ENCODE measurements at regions not wholly inside any gene's neighbourhood (a gene's known extent, or its start where the extent isn't known, plus 50 kb on each side); places are given as distances from the start of the nearest gene placed in this dataset.
"Not testable (repeated sequence)": the region's sequence is repeated elsewhere in the genome, so short reads cannot be mapped to it uniquely, and the experiment has no call there.

DNA sequence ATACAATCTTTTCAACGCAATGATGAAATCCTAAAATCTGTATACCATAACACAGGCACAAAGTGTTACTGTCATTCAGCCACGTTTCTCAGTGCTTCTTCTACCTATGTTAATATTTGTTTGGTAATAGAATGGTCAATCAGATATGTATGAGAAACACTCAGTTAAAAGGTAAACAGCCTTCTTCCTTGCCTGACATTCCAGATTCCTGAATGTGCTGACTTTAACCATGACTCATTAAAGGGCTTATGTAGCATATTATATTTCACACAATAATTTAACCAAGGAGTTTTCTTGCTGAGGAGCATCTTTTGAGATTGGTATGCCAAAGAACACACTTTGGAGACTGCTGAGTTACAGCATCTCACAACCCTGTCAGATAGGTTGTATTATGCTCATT lies 187.6 kb downstream of the CETN3 start:
- DNase-seq = no peak
- in situ Hi-C loops (cut with MboI; ENCODE audit: low pct_unique_long_range_greater_than_20kb, low sequenced_read_pairs) = no loop called here

DNA sequence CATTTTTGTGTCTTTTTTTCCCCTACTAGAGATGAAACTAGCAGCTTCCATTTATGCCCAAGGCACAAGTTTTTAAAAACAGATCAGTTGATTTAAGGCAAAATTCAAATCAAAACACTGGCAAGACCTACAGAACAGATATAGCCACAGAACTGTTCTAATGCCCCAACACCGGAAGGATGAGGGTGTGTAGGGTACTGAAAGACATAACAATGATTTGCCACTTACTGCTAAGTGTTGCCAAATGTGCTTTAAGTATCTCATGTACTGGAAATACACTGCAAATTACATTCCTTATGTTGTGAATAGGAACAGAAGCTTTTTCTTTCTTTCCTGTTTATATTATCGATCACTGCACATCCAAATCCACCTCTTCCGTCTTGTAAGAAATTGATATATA lies 189.0 kb downstream of the CETN3 start:
- no peak for DNase-seq
- in situ Hi-C loops (cut with MboI; ENCODE audit: low pct_unique_long_range_greater_than_20kb, low sequenced_read_pairs) = no loop called here

DNA sequence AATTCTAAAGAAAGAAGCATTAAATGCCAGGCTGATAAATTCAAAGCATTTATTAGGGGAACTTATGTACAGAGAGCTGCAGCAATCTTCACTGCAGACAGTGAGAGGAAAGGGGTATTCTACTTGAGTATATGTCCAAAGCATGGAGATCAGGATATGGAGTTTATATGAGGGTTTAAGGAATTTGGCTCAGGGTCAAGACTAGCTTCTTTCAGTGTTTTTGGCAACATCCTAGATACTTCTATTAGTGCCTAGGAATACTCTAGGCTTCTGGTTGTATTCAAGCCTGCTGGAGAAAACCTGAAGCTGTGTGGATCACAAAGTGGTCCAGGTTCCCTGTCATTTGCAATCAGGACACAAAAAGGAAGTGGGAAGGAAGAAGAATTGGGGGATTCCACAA lies 194.6 kb downstream of the CETN3 start:
- in situ Hi-C loops (cut with MboI; ENCODE audit: low pct_unique_long_range_greater_than_20kb, low sequenced_read_pairs) = no loop called here
- no peak for DNase-seq

DNA sequence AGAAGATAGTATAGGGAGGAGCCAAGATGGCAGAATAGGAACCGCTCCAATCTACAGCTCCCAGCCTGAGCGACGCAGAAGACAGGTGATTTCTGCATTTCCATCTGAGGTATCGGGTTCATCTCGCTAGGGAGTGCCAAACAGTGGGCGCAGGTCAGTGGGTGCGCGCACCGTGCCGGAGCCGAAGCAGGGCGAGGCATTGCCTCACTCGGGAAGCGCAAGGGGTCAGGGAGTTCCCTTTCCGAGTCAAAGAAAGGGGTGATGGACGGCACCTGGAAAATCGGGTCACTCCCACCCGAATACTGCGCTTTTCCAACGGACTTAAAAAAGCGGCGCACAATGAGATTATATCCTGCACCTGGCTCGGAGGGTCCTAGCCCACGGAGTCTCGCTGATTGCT lies 201.2 kb downstream of the CETN3 start:
- DNase-seq; in situ Hi-C loops (cut with MboI; ENCODE audit: low pct_unique_long_range_greater_than_20kb, low sequenced_read_pairs): not testable (repeated sequence)

DNA sequence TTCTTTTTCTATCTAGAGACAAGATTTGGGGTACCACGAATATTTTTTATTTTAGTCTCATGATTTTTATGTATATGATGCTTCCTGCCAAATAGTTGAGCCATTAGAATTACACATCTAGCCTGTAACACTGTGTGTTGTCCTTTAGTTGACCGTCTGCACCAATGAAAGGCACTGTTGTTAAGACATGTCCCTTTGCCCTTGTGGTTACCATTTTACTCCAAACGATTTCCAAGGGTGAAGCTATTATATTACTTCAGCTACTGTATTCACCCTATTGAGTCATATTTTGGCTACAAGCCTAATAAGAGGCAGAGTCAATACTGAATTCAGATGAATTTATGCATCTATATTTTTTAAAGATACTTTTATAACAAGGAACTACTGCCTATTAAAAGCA lies 207.6 kb downstream of the CETN3 start:
- in situ Hi-C loops (cut with MboI; ENCODE audit: low pct_unique_long_range_greater_than_20kb, low sequenced_read_pairs) = no loop called here
- no peak for DNase-seq

DNA sequence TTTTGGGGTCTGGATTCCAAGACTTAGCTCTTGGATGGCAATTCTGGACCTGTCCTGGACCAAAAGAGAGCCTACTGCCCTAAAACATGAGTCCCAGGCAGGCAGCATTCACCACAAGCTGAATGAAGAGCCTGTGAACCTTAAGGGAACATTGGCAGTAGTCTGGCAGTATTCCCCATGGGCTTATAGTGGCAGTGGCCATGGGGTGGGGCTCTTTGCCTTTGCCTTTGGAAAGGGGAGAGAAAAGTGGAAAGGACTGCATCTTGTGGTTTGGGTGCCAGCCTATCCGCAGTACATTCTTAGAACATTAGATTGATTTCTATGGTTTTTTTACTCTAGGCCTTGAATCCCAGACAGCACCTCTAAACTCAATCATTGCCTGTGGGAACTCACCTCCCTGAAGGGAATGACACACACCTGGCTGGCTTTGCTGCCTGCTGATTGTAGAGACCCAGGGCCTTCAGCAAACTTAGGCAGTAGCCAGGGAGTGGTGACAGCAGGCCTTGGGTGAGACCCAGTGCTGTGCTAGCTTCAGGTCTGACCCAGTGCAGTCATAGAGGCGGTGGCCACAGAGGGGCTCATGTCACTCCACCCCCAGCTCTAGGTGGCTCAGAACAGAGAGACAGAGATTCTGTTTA lies 216.3 kb downstream of the CETN3 start:
- in situ Hi-C loops (cut with MboI; ENCODE audit: low pct_unique_long_range_greater_than_20kb, low sequenced_read_pairs) = no loop called here

DNA sequence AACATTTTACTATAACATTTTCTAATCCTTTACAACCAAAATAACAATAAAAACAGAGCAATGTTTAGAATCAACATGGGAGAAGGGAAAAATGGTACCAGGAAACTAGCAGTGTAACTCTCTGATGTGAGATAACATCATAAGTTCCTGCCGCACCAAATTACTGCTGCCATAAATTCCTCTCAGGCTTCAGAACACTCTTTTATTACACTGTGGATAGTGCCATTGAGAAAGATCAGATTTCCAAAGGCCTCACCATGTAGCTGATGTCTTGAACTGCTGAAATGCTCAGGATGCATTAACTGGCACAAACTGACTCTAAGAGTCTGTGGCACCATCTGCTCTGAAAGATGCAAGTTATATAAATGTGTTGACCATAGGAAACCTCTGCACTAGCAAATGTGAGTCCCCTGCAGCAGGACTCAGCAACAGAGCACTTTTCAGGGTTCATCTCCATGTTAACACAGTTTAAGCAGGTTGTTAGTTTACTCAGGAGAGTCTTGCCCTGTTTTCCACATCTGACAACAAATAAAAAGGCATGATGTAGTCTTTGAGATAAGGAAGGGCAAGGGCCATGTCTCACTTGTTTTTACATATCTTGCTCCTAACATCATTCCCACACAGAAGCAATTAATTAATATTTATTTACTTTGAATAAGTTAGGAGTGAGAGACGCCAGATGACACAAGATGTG lies 218.1 kb downstream of the CETN3 start:
- in situ Hi-C loops (cut with MboI; ENCODE audit: low pct_unique_long_range_greater_than_20kb, low sequenced_read_pairs) = no loop called here
- DNase-seq = no peak

More for the DNA sequence above, 216.3 kb downstream of the CETN3 start:
- no peak for DNase-seq

DNA sequence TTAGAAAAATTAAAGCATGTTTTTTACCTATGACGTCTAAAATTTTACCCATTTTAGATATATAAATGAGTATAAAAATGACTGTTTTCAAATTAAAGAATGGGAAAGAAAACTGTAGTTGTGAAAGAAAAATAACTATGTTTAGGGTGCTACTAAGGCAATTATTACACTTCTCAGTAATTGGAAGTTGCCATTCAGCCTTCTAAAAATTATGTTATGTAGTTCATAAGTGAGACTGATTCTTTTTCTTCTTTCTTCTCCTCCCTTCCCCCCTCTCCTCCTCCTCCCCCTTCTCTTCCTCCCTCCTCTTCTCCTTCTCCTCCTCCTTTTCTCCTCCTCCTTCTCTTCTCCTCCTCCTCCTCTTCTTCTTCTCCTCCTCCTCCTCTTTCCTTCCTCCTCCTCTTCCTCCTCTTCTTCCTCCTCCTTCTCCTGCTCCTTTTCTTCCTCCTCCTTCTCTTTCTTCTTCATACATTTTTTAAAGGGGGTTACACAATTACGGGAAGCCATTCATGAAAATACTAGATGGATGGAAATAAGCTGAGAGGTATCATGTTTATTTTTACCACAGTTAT lies 223.6 kb downstream of the CETN3 start:
- in situ Hi-C loops (cut with MboI; ENCODE audit: low pct_unique_long_range_greater_than_20kb, low sequenced_read_pairs) = no loop called here
- DNase-seq = no peak

DNA sequence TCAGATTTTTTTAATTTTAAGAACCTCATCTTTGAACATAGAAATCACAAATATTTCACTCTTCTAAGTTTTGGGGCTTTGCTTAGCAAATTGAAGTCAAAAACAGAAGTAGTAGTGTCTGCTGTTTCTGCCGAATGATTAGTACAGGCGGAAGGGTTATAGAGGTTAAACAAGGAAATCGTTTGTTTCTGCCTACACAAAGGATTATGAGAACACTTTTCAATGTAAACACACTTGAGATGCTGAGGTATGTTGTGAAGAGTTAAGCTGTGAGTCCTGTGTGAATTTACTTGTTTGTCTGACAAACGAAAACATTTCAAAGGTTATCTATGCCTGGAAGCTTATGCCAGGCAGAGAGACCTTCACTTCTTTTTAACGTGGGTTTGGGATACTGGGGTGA lies 224.8 kb downstream of the CETN3 start:
- in situ Hi-C loops (cut with MboI; ENCODE audit: low pct_unique_long_range_greater_than_20kb, low sequenced_read_pairs) = no loop called here
- no peak for DNase-seq

DNA sequence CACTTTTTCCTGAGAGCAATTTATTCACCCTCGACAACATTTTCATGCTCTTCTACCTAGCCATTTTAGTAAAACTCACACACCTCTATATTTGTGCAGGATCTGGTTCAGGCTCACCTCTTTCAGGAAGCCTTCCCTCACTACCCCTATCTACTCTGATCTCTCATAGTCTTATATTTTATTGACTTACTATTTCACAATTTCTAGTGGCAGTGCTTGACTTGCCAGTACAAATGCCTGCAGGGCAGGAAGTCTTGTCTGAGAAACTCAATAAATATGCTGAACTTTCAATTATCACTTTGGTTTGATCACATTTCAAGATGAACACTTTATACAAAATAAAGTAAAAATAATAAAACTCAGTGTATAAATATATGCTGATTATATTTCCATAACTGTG lies 226.8 kb downstream of the CETN3 start:
- in situ Hi-C loops (cut with MboI; ENCODE audit: low pct_unique_long_range_greater_than_20kb, low sequenced_read_pairs) = no loop called here
- DNase-seq = no peak

DNA sequence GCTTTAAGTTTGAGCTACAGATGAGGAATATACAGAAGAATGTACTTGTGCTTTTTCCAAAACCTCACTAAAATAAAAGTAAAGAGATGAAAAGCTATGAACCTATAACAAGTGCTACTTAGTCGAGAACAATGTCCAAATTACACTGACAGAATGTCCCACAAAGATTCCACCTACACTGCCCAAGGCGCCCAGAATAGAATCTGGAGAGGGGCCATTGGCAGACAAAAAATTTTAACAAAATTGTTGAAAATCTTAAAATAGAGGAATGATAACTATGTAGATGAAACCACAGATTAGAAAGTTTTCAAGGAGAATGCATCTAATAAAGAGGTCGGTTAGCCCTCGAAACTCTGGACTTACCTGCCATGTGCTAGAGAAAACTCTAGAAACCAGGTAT lies 235.3 kb downstream of the CETN3 start:
- in situ Hi-C loops (cut with MboI; ENCODE audit: low pct_unique_long_range_greater_than_20kb, low sequenced_read_pairs) = no loop called here
- DNase-seq = no peak

DNA sequence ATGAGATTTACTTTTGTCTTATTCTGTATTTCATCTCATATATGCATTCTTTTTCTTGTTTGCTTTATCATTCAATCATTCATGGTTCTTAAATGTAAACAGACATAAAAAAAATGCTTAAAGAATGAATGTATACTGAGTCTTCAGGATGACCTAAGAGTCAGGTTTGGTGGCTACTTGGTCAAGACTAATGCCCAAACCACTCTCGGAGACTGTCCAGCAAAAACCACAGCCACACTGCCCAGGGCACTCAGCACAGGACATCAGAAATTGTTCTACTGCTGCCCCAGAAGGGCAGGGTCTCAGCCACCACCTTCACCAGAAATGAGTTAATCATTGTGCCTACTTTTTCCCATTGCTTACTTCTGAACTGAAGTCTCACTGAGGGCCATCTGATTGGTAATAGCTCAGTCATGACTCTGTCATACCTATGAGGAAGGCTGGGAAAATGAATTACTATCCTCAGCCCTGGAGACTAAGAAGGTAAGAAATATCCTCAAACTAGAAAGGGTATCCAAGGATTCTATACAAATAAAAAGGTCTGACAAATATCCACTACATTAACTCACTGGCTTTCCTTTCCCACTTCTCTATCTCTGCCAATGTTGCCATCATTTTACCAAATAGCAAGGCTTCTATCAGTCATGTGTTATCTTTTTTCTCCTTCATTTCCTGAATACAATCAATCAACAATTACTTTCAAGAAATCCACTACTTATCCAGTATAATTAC lies 236.1 kb downstream of the CETN3 start:
- no peak for DNase-seq

DNA sequence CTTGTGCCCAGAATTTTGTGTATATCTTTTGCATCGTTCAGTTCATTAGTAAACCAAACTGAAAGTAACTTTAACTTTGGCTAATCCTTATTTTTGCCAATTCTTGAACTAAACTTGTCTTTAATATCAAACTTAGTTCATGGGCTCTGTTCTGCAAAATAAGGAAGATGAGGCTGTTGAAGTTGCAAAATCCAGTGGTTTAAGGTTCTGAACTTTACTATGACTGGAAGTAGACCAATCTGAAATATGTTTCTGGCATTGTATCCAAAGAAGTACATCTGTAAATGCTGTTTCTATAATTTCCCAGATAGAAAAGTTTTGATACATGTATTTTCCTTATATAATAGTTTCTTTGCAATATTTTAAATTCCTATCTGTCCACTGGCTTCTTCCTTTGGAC lies 238.1 kb downstream of the CETN3 start:
- DNase-seq = no peak

More for the DNA sequence above, 236.1 kb downstream of the CETN3 start:
- in situ Hi-C loops (cut with MboI; ENCODE audit: low pct_unique_long_range_greater_than_20kb, low sequenced_read_pairs) = no loop called here

DNA sequence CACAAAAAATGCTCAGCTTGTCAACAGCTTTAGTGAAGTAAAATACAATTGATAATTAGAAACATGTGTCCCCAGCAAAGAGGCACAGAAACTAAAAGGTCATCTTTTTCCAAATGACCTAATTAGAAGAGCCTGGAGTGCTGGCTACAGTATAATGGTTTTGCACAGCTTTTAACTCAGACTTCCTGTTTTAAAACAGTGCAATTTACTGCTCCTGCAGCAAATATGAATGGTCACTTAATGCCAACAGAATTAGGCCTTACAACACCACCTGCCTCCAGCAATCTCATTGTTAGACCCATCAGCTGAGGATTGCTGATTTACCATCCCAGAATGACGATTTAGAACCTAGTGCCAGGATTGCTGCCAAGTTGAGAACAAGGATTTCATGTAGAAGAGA lies 239.3 kb downstream of the CETN3 start:
- no peak for DNase-seq

More for the DNA sequence above, 238.1 kb downstream of the CETN3 start:
- in situ Hi-C loops (cut with MboI; ENCODE audit: low pct_unique_long_range_greater_than_20kb, low sequenced_read_pairs) = no loop called here

DNA sequence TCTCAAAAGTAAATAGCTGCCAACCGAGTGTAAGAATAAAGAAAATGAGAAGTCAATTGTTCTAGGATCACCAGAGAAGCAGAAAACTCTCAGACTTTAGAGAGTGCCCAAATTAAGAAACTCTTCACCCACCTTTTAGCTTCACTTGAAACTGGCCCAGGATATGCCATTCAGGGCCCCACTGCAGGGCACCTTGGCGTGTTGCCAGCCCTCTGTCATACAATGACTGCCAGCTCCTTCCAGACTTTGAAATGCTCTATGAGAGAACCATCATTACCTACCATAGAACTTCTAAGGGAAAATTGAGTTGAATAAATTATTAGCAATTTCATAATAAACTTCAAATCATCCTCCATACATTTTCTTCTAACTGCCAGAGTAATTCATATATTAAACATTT lies 240.5 kb downstream of the CETN3 start:
- in situ Hi-C loops (cut with MboI; ENCODE audit: low pct_unique_long_range_greater_than_20kb, low sequenced_read_pairs) = no loop called here
- DNase-seq = no peak

More for the DNA sequence above, 239.3 kb downstream of the CETN3 start:
- in situ Hi-C loops (cut with MboI; ENCODE audit: low pct_unique_long_range_greater_than_20kb, low sequenced_read_pairs) = no loop called here

DNA sequence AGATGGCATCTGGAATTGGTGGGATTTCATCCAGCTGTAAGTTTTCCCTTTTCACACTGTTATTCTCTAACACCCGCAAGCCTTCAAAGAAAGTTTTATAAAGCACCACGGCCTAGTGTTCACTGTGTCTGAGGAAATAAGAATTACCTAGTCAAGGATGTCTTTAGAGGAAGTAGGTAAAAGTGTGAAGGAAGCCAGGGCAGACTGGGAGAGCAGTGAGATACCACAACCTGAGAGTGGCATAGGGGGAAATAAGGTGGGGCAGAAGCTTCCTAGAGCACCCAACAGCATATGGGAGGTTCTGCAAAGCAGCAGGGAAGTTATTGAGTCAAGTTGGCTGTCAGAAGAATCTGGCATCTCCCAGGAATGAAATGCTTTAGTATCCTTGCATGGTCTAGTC lies 241.2 kb downstream of the CETN3 start:
- in situ Hi-C loops (cut with MboI; ENCODE audit: low pct_unique_long_range_greater_than_20kb, low sequenced_read_pairs) = no loop called here
- no peak for DNase-seq

DNA sequence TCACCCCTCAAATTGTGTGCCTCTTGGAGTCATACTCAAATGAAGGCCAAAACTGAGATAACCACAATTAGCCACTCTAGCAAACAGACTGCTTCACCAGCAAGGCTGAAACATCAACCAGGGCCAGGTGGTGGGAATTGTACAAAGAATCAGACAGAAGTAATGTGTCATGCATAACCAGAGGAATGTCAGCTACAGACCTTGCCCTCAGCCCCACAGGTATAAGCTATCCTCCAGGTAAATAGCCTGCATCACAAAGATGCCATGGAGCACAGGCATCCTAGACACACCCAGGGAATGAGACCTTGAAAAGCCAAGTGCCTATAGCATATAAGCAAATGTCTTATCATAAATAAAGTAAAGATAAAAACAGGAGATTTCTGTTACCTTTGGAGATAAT lies 242.7 kb downstream of the CETN3 start:
- in situ Hi-C loops (cut with MboI; ENCODE audit: low pct_unique_long_range_greater_than_20kb, low sequenced_read_pairs) = no loop called here
- no peak for DNase-seq

DNA sequence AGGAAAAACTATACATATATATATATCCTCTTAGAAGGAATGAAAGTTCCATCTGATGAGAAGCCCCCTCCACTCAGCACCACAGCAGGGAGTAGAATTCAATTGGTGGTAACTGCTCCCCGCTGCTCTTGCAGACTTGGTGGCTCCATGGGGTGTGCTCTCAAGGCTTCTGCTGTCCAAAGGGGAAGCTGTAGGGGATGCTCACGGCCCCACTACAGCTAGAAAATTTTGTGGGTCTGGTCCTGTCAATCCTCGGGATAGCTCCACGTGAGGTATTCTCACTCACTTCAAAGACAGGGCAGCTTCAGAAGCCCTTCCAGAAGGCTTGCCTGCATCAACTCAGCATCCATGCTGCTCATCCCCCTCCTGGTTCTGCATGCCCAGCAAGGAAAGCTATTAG lies 247.2 kb downstream of the CETN3 start:
- DNase-seq = no peak
- in situ Hi-C loops (cut with MboI; ENCODE audit: low pct_unique_long_range_greater_than_20kb, low sequenced_read_pairs) = no loop called here

DNA sequence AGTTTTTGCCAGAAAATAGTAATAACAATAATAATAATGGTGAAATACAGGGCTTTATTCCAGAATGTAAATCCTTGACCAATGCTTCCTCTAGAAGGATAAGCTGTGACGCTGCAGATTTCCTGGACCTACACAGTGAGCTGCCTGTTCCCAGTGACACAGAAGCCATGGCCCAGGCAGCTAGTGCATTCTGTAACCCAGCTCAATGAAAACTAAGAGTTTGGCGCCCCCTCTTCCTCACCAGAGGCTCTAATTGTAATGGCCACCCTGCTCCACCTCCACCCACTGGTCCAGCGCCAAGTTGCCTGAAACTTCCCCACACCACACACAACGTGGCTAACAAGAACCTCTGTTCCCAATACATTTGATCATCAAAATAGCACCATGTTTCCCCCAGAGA lies 248.1 kb downstream of the CETN3 start:
- peak; percentile 57 for DNase-seq
- in situ Hi-C loops (cut with MboI; ENCODE audit: low pct_unique_long_range_greater_than_20kb, low sequenced_read_pairs) = no loop called here

DNA sequence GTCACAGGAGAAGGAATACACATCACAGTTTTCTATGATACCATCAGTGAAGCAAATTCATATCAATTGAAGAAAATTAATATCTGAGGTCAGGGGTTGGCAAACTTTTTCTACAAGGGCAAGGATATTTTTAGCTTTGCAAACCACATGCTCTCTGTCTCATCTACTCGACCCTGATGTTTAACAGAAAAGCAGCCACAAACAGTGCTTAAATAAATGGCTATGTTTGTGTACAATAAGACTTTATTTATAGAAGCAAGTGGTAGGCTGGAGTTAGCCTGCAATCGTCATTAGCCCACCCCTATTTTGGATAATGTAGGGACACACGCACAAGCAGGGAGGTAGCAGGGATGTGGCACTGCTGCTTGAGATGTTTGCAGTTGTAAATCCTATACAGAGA lies 251.4 kb downstream of the CETN3 start:
- DNase-seq = no peak
- in situ Hi-C loops (cut with MboI; ENCODE audit: low pct_unique_long_range_greater_than_20kb, low sequenced_read_pairs) = no loop called here
